Stimulated activated CD4-positive, alpha-beta T cell treated with anti-CD3 and anti-CD28 coated beads, Interleukin-4, amount 100 ng/mL, for 48 hours (primary cell): ENCODE measurements at regions not wholly inside any gene's neighbourhood (a gene's known extent, or its start where the extent isn't known, plus 50 kb on each side); places are given as distances from the start of the nearest gene placed in this dataset.
A peak's percentile ranks its signal among the peaks of the same experiment; 100 is the strongest.

Source experiments
- DNase-seq, 2 donors: peaks; one replicate each; pipeline ENCODE4 v3.0.0-alpha.2; 2020; ENCODE audit warnings: low read depth in 2 of 2

GRCh38 chr4:60134099-60134498 is 1066.0 kb upstream of the ADGRL3 start:
- DNase-seq, result no peak

- DNase-seq, result no peak
Observed at GRCh38 chr4:60155088-60155487, 1045.0 kb upstream of the ADGRL3 start.

- DNase-seq, result no peak
Observed at GRCh38 chr4:60173103-60173502, 1027.0 kb upstream of the ADGRL3 start.

GRCh38 chr4:60173718-60174117 is 1026.4 kb upstream of the ADGRL3 start:
- DNase-seq, result no peak

- no peak for DNase-seq
Observed at GRCh38 chr4:60175241-60175640, 1024.9 kb upstream of the ADGRL3 start.

GRCh38 chr4:60187428-60187827 is 1012.7 kb upstream of the ADGRL3 start:
- no peak for DNase-seq

- no peak for DNase-seq
Observed at GRCh38 chr4:60189286-60189685, 1010.8 kb upstream of the ADGRL3 start.

GRCh38 chr4:60194214-60194613 is 1005.9 kb upstream of the ADGRL3 start:
- DNase-seq, result no peak

GRCh38 chr4:60195256-60195655 is 1004.9 kb upstream of the ADGRL3 start:
- DNase-seq, result no peak

GRCh38 chr4:60201052-60201673 is 999.0 kb upstream of the ADGRL3 start:
- peak; percentile 3 to 14 for DNase-seq

GRCh38 chr4:60209588-60209987 is 990.5 kb upstream of the ADGRL3 start:
- DNase-seq, result no peak

GRCh38 chr4:60215906-60216305 is 984.2 kb upstream of the ADGRL3 start:
- DNase-seq, result no peak

GRCh38 chr4:60216752-60217151 is 983.4 kb upstream of the ADGRL3 start:
- DNase-seq, result no peak

- DNase-seq, result no peak
Observed at GRCh38 chr4:60221866-60222265, 978.3 kb upstream of the ADGRL3 start.

- DNase-seq, result no peak
Observed at GRCh38 chr4:60223208-60223923, 976.8 kb upstream of the ADGRL3 start.

GRCh38 chr4:60241866-60242265 is 958.3 kb upstream of the ADGRL3 start:
- no peak for DNase-seq

GRCh38 chr4:60249784-60250183 is 950.3 kb upstream of the ADGRL3 start:
- DNase-seq, result no peak

- no peak for DNase-seq
Observed at GRCh38 chr4:60250657-60251056, 949.5 kb upstream of the ADGRL3 start.

GRCh38 chr4:60259781-60260180 is 940.3 kb upstream of the ADGRL3 start:
- no peak for DNase-seq

GRCh38 chr4:60266505-60266904 is 933.6 kb upstream of the ADGRL3 start:
- DNase-seq, result no peak

GRCh38 chr4:60296386-60296785 is 903.7 kb upstream of the ADGRL3 start:
- DNase-seq, result no peak

GRCh38 chr4:60313611-60314178 is 886.4 kb upstream of the ADGRL3 start:
- no peak for DNase-seq

GRCh38 chr4:60314416-60314815 is 885.7 kb upstream of the ADGRL3 start:
- DNase-seq, result no peak
